Fibroblast of lung (primary cell): ENCODE measurements at regions not wholly inside any gene's neighbourhood (a gene's known extent, or its start where the extent isn't known, plus 50 kb on each side); places are given as distances from the start of the nearest gene placed in this dataset.

Experiments used
- EZH2 ChIP-seq: IDR thresholded peaks from 2 replicates; pipeline ENCODE4 v1.5.1; 2012; ENCODE audit warnings: low read length, control low read depth, mild to moderate bottlenecking; ENCODE audit errors: missing control alignments
- TF ChIP-seq, protein P1 (sequence below), 2 donors: IDR thresholded peaks in 1 of 2; conservative IDR thresholded peaks in 1 of 2; 1 replicate in 1 of 2; 2 replicates in 1 of 2; pipeline ENCODE4 v1.5.1; 2011 to 2012; ENCODE audit warnings: low read length in 2 of 2, control low read depth in 1 of 2, inconsistent platforms in 1 of 2, low read depth in 1 of 2, mild to moderate bottlenecking in 1 of 2

DNA sequence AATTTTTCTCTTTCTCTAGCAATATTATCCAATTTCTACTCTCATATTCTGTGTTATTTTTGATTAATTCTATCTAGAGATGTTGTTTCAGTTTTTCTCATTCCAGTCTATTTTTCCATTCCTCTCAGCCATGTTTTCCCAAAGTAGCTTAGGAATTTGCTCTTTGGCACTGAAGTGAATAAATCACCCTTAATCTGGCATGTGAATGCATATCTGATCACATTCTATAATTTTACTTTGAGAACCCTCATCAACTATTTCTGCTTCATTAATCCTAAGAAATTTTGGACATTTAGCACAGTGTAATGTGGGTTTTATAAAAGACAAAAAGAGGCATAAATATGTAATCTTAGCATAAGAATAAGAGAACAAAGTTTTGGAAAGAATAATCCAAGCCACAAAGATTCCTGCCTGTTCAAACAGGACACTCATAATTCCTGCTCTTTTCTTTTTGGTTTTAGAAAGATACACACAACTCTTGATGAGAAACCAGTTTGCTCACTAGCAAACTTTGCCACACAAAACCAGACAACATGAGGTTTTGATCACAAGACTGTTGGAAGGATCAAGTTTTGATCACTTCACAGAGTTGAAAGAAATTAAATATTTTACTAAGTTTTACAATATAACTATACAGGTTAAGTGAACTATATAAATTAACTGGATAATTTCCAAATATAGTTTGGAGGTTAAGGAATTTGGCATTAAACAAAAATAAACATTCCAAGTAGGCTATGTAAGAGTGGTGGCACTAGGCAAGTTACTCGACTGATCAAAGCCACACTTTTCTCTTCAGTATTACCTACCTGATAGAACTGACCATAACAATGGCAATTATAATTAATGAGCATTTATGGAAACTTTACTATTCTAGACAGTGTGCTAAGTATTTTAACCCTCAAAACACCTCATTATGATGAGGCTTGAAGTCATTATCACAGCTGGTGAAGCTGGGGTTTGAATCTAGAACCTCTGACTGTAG lies 226.6 kb upstream of the TMTC1 start:
- TF ChIP-seq, protein P1, sequence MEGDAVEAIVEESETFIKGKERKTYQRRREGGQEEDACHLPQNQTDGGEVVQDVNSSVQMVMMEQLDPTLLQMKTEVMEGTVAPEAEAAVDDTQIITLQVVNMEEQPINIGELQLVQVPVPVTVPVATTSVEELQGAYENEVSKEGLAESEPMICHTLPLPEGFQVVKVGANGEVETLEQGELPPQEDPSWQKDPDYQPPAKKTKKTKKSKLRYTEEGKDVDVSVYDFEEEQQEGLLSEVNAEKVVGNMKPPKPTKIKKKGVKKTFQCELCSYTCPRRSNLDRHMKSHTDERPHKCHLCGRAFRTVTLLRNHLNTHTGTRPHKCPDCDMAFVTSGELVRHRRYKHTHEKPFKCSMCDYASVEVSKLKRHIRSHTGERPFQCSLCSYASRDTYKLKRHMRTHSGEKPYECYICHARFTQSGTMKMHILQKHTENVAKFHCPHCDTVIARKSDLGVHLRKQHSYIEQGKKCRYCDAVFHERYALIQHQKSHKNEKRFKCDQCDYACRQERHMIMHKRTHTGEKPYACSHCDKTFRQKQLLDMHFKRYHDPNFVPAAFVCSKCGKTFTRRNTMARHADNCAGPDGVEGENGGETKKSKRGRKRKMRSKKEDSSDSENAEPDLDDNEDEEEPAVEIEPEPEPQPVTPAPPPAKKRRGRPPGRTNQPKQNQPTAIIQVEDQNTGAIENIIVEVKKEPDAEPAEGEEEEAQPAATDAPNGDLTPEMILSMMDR (conservative IDR thresholded peaks at IDR 0.05 in 1 of 2, IDR thresholded peaks at IDR 0.05 in 1 of 2; ENCODE audit: low read depth in 1 of 2, low read length in 2 of 2), result no peak
- TF ChIP-seq EZH2, result no peak
